Inferior parietal cortex (tissue), 1 donor: ENCODE measurements at regions not wholly inside any gene's neighbourhood (a gene's known extent, or its start where the extent isn't known, plus 50 kb on each side); places are given as distances from the start of the nearest gene placed in this dataset.

Experiments used
- DNase-seq: peaks from one replicate; pipeline ENCODE4 v3.0.0-alpha.2; 2016; ENCODE audit errors: extremely low spot score

DNA sequence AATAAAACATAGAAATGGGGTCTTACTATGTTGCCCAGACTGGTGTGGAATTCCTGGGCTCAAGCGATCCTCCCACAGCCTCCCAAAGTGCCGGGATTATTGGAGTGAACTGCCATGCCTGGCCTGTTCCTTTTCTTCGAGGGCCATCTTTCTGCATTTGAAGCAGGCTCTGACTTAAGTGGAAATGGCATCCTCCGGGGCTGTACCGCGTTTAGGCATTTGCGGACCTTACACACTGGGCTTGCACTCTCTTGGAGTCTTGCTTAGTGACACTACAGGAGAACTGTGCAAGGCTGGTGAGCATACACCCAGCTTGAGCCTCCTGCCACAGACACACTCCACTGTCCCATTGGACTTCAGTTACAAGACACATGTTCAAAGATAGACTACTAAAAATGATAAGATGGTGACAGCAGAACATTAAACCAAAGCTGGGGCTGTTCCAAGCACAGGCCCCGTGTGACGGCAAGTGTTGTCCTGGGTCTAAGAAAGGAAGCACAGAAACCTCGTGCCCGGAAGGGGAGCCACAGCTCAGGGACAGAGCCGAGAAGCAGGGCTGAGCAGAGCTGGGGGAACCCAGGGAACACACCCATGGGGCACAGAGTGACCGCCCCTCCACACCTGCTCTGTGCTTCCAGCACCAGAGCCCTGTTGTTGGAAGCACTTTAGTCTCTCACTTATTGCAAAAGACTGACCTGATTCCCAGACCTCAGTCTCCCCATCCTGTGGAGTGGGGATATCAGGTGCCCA lies 59.0 kb upstream of the SHANK2 start:
- DNase-seq = no peak

DNA sequence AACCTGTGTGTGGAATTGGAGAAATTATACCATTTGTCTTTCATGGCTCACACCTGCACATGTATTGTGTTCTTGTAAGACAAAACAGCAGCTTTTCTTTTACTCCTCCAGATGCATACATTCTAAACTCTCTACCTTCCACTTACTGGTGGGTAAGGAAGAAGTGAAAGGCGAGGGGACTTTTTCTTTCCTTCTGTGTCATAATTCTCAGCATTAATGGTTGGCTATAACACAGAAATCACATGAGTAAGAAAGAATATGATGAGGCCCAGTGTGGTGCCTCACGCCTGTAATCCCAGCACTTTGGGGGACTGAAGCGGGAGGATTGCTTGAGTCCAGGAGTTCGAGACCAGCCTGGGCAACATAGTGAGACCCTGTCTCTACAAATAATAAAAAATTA lies 57.8 kb upstream of the SHANK2 start:
- no peak for DNase-seq

DNA sequence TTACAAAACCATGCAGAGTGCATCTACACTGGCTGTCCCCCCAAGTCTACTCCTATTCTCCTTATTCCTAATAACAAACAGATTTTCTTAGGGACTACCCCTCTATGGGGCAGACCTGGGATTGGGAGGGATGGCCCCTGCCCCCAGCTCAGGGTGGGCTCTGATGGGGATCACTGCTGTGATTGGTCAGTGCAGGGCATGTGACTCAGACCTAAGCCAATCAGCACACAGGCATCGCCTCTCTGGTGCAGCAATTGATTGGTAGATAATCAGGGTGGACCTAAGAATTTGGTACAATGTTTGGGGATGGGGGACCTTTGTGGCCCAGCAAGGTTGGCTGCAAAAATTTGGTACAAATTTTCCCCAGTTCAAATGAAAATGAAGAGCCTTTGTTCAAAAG lies 57.2 kb upstream of the SHANK2 start:
- DNase-seq = no peak

DNA sequence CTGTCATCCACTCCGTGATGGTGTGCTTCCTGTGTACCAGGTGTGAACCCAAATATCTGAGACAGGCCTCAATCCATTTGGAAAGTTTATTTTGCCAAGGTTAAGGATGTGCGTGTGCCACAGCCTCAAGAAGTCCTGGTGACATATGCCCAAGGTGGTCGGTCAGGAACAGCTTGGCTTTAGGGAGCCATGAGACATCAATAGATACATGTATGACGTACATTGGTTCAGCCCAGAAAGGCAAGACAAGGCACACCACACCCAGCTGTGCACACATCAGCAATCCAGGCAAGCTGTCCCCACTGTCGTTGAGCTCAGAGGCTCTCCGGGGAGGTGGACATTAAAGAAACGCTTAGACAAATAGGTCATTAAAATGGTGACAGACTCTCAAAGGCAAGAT lies 56.8 kb upstream of the SHANK2 start:
- DNase-seq = no peak

DNA sequence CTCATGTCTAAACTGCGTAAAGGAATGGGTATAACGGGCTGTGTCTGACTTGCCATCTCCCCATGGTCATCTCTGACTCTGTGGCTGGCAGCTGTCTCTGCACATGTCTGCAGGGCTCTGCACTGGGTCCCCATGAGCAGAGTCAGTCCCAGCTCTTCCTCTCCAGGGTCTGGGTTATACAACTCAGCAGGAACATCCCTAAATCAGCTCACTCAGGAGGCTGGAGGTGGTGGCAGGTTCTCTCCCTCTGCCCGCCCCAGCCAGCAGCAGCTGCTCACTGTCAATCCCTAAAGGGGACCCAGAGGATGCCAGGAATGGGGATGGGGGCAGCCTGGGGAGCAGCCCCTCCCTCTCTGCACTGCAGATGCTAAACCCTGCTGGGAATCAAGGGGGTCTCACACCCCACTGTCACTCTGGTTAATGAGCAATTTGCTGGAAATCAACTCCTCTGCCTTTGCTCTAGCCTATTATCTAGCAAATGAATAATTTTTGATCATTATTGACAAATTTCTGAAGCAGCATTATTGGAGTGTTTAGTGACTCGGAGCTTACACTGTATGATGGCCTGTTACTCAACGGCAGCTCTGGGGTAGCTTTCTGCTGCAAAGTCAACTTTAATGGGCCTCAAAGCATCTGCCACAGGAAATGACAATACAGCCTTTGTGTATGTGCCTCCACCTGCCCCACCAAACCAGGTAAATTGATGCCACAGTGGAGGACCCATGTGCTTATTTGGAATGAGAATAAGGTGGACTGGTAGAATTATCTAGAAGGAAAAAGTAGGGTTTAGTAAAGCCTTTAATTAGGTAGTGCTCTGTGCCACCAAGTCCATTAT lies 55.7 kb upstream of the SHANK2 start:
- DNase-seq = no peak

DNA sequence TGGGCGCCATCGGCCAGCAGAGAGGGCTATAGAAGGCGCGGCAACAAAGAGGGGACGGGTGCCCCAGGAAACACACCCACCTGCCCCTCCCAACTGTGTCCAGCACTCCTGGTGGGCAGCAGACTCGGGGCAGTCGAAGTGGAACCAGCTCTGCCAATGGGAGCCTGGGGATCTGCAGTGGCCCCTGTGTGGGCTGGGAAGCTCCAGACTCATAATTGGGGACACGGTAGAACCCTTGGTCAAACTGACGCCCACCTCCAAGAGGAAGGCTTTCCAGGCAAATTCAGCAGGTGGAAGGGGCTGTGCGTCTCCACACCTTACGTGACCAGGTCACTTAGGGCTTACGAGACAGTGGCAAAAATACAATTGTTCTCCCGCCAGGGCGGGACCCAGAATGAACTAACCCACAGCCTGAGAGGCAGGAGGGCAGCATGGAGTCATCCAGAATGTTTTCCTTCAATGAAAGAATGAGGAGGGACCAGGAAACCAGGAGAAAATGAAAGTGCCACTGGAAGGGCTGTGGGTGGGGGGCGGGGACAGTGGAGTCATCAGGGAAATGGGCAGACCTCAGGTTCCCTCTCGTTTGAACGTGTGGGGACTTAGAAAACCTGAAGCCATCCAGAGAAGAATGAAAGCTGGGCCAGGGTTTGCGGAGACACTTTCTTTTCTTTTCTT lies 53.2 kb upstream of the SHANK2 start:
- no peak for DNase-seq

DNA sequence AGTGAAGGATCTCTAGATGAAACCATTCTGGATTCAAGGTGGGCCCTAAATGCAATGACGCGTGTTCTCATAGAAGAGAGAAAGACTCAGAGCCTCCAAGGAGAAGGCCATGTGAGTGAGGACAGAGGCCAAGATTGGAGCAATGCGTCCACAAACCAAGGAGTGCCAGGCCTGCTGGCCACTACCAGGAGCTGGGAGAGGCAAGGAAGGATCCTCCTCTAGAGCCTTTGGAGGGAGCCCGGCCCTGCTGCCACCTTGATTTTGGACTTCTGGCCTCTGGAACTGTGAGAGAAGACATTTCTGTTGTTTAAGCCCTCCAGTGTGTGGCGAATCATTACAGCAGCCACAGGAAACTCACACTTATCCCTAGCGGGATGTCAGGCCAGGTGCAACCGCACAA lies 52.7 kb upstream of the SHANK2 start:
- no peak for DNase-seq

DNA sequence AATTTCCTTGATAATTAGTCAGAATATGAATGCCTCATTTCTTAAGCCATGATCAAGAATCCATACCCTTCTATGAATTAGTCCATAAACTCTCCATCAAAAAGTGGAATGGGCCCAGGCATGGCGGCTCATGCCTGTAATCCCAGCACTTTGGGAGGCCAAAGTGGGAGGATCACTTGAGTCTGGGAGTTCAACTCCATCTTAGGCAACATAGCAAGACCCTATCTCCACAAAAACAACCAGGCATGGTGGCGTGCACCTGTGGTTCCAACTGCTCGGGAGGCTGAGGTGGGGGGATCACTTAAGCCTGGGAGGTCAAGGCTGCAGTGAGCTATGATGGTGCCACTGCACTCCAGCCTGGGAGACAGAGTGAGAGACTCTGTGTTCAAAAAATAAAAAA lies 52.1 kb upstream of the SHANK2 start:
- DNase-seq = no peak

DNA sequence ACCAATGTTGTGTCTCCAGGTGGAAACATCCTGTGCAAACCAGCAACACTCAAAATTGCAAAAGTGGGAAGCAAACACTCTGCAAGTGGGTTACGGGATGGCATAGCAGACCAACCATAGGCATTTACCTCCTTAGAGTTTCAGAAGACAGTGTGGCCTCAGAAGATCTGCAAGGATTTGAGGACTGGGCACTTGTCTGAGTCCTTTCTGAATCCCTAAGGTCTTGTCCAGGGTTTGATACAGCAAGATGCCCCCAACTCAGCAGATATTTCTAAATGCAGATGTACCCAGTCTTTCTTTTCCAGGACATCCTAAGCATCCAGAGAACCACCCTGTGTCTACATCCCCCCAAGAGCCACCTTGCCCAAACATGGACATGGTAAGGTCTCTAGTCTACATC lies 51.7 kb upstream of the SHANK2 start:
- DNase-seq = no peak

DNA sequence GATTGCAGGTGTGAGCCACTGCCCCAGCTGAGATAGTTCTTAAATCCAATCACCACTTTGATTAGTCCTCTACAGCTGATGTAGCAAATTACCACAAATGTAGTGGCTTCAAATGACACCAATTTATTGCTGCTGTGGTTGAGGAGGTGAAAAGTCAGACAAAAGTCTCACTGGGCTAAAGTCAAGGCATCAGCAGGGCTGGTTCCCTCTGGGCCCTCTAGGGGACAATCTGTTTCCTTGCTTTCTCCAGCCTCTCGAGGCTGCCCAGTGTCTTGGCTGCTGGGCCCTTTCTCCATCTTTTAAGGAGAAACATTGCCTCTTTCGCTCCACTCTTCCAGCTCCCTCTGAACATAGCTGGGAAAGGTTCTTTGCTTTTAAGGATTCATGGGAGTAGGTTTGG lies 50.5 kb upstream of the SHANK2 start:
- DNase-seq = no peak

DNA sequence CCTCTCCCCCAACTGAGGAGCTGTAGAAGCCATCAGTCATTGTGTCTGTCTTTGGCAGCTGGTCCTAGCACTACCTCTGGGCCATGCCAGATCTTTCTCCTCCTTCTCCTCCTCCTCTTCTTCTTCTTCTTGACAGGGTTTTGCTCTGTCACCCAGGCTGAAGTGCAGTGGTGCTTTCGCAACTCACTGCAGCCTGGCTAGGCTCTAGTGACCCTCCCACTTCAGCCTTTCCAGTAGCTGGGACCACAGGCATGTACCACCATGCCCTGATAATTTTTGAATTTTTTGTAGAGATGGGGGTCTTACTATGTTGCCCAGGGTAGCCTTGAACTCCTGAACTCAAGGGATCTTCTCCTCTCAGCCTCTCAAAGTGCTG lies 50.1 kb upstream of the SHANK2 start:
- DNase-seq = no peak
